ENCODE measurements at regions not wholly inside any gene's neighbourhood (a gene's known extent, or its start where the extent isn't known, plus 50 kb on each side); places are given as distances from the start of the nearest gene placed in this dataset.

- TF ChIP-seq EZH2phosphoT487 (IDR thresholded peaks at IDR 0.05; ENCODE audit: low read length) (no peak), CTCF (IDR thresholded peaks at IDR 0.05; ENCODE audit: low read length) (no peak), EZH2 (optimal IDR thresholded peaks at IDR 0.05; ENCODE audit: low read depth, low read length) (no peak)
Observed at GRCh38 chr13:64909184-64909583, 2321.0 kb downstream of the PCDH9 start.

Data from MM.1S (cell line).